ENCODE measurements at regions not wholly inside any gene's neighbourhood (a gene's known extent, or its start where the extent isn't known, plus 50 kb on each side); places are given as distances from the start of the nearest gene placed in this dataset.
"Not testable (repeated sequence)": the region's sequence is repeated elsewhere in the genome, so short reads cannot be mapped to it uniquely, and the experiment has no call there.

- H3K79me1 ChIP-seq (ENCODE audit: low read depth in 1 of 2, low read length in 2 of 2); dilution Hi-C loops (cut with HindIII; ENCODE audit: low sequenced_read_pairs, unreplicated experiment); H2BK5ac ChIP-seq (ENCODE audit: low read depth, low read length, poor library complexity, severe bottlenecking); ATAC-seq (ENCODE audit: low read depth); H3K56ac ChIP-seq (ENCODE audit: extremely low read depth, insufficient read depth, low read length); H3K9me3 ChIP-seq (ENCODE audit: control insufficient read depth, insufficient read depth, low read length); intact Hi-C loops (cut with micrococcal nuclease); H3K9me1 ChIP-seq (ENCODE audit: insufficient read depth, low read length); BruUV-seq (replicated peaks); H2BK15ac ChIP-seq (ENCODE audit: low read depth, low read length); H4K8ac ChIP-seq (ENCODE audit: low read depth in 2 of 2, low read length in 2 of 2); H3K4ac ChIP-seq (ENCODE audit: low read depth, low read length); H3K4me1 ChIP-seq (ENCODE audit: control insufficient read depth, insufficient read depth, low read length); H2BK120ac ChIP-seq (ENCODE audit: low read depth, low read length); H3K14ac ChIP-seq (replicated peaks; ENCODE audit: low read depth, low read length); H4K91ac ChIP-seq (ENCODE audit: insufficient read depth, low read depth, low read length); H2AFZ ChIP-seq (replicated peaks; ENCODE audit: low read length, poor library complexity); H2BK20ac ChIP-seq (ENCODE audit: low read depth, low read length); POLR2A ChIA-PET (ENCODE audit: unreplicated experiment); H3K9ac ChIP-seq (ENCODE audit: low read depth, low read length); H3K36me3 ChIP-seq (ENCODE audit: control insufficient read depth, insufficient read depth, low read length); H3K18ac ChIP-seq (ENCODE audit: low read depth, low read length); DNase-seq; H3K23ac ChIP-seq (ENCODE audit: low read depth, low read length); H2AK5ac ChIP-seq (ENCODE audit: low read depth, low read length); H2AK9ac ChIP-seq (replicated peaks; ENCODE audit: low read depth, low read length, poor library complexity); H3K27me3 ChIP-seq (ENCODE audit: control insufficient read depth, insufficient read depth, low read length); H3K4me3 ChIP-seq (ENCODE audit: insufficient read depth, low read depth, low read length); H4K5ac ChIP-seq (ENCODE audit: low read depth, low read length); H3K4me2 ChIP-seq (ENCODE audit: low read depth, low read length); H4K20me1 ChIP-seq (ENCODE audit: insufficient read depth, low read length); in situ Hi-C loops (cut with MboI; ENCODE audit: low sequenced_read_pairs); CTCF ChIA-PET; H3K27ac ChIP-seq (ENCODE audit: insufficient read depth, low read length): not testable (repeated sequence)
- WGBS, 2 experiments (ENCODE audit: extremely low coverage in 2 of 2, insufficient read length in 1 of 2), result 0% methylated on average over 1 of the region's 6 CpGs; no CpG with 5 or more reads in 1 of the 2 experiments
These were observed 115.8 kb upstream of the KCNJ3 start for GRCh38 chr2:154582694-154583093.

DNA sequence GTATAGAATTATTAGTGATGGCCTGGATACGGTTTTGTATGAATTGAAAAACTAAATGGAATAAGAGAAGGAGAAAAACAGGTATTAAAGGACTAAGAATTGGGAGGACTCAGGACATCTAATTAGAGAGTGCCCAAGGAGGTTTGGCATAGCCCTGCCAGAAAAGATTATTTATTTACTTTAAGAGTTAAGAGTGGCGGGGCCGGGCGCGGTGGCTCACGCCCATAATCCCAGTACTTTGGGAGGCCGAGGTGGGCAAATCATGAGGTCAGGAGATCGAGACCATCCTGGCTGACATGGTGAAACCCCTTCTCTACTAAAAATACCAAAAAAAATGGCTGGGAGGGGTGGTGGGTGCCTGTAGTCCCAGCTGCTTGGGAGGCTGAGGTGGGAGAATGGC, 115.2 kb upstream of the KCNJ3 start:
- CTCF ChIA-PET; H3K14ac ChIP-seq (replicated peaks; ENCODE audit: low read depth, low read length); BruUV-seq (replicated peaks); H2AFZ ChIP-seq (replicated peaks; ENCODE audit: low read length, poor library complexity); H2AK5ac ChIP-seq (ENCODE audit: low read depth, low read length); in situ Hi-C loops (cut with MboI; ENCODE audit: low sequenced_read_pairs); H3K18ac ChIP-seq (ENCODE audit: low read depth, low read length); H4K91ac ChIP-seq (ENCODE audit: insufficient read depth, low read depth, low read length); H2AK9ac ChIP-seq (replicated peaks; ENCODE audit: low read depth, low read length, poor library complexity); H2BK5ac ChIP-seq (ENCODE audit: low read depth, low read length, poor library complexity, severe bottlenecking); DNase-seq; POLR2A ChIA-PET (ENCODE audit: unreplicated experiment); H3K56ac ChIP-seq (ENCODE audit: extremely low read depth, insufficient read depth, low read length); H3K4me2 ChIP-seq (ENCODE audit: low read depth, low read length); H4K5ac ChIP-seq (ENCODE audit: low read depth, low read length); H2BK120ac ChIP-seq (ENCODE audit: low read depth, low read length); H3K9me3 ChIP-seq (ENCODE audit: control insufficient read depth, insufficient read depth, low read length); H3K4ac ChIP-seq (ENCODE audit: low read depth, low read length); H3K4me1 ChIP-seq (ENCODE audit: control insufficient read depth, insufficient read depth, low read length); H3K27ac ChIP-seq (ENCODE audit: insufficient read depth, low read length); H3K4me3 ChIP-seq (ENCODE audit: insufficient read depth, low read depth, low read length); H2BK15ac ChIP-seq (ENCODE audit: low read depth, low read length); H3K36me3 ChIP-seq (ENCODE audit: control insufficient read depth, insufficient read depth, low read length); ATAC-seq (ENCODE audit: low read depth); H3K9me1 ChIP-seq (ENCODE audit: insufficient read depth, low read length); H4K8ac ChIP-seq (ENCODE audit: low read depth in 2 of 2, low read length in 2 of 2); H3K23ac ChIP-seq (ENCODE audit: low read depth, low read length); intact Hi-C loops (cut with micrococcal nuclease); dilution Hi-C loops (cut with HindIII; ENCODE audit: low sequenced_read_pairs, unreplicated experiment); H4K20me1 ChIP-seq (ENCODE audit: insufficient read depth, low read length); H3K27me3 ChIP-seq (ENCODE audit: control insufficient read depth, insufficient read depth, low read length); H2BK20ac ChIP-seq (ENCODE audit: low read depth, low read length); H3K79me1 ChIP-seq (ENCODE audit: low read depth in 1 of 2, low read length in 2 of 2); H3K9ac ChIP-seq (ENCODE audit: low read depth, low read length): not testable (repeated sequence)
- WGBS, 2 experiments (ENCODE audit: extremely low coverage in 2 of 2, insufficient read length in 1 of 2), result no CpG with 5 or more reads among the region's 8 CpGs
